Glutamatergic neuron (in vitro differentiated cells): ENCODE measurements at regions not wholly inside any gene's neighbourhood (a gene's known extent, or its start where the extent isn't known, plus 50 kb on each side); places are given as distances from the start of the nearest gene placed in this dataset.

Source experiments
- DNase-seq: peaks from one replicate; pipeline ENCODE4 v3.0.0; 2022
- H3K27ac Mint-ChIP-seq: one replicate; pipeline ENCODE4 v1.8.0; 2020; ENCODE audit warnings: mild to moderate bottlenecking, mixed read lengths, inconsistent platforms; ENCODE audit not compliant: unreplicated experiment
- H3K27me3 Mint-ChIP-seq: one replicate; pipeline ENCODE4 v1.8.0; 2020; ENCODE audit warnings: mild to moderate bottlenecking, moderate library complexity, mixed read lengths, inconsistent platforms; ENCODE audit not compliant: unreplicated experiment
- H3K36me3 Mint-ChIP-seq: one replicate; pipeline ENCODE4 v1.8.0; 2020; ENCODE audit warnings: mild to moderate bottlenecking, mixed read lengths, inconsistent platforms; ENCODE audit not compliant: unreplicated experiment
- H3K4me1 Mint-ChIP-seq: one replicate; pipeline ENCODE4 v1.8.0; 2020; ENCODE audit warnings: mild to moderate bottlenecking, low read depth, mixed read lengths, inconsistent platforms; ENCODE audit not compliant: unreplicated experiment
- H3K4me3 Mint-ChIP-seq: one replicate; pipeline ENCODE4 v1.8.0; 2020; ENCODE audit warnings: mild to moderate bottlenecking, mixed read lengths, inconsistent platforms; ENCODE audit not compliant: unreplicated experiment
- H3K9me3 Mint-ChIP-seq: one replicate; pipeline ENCODE4 v1.8.0; 2020; ENCODE audit warnings: mild to moderate bottlenecking, moderate library complexity, mixed read lengths, inconsistent platforms; ENCODE audit not compliant: unreplicated experiment
- CTCF ChIP-seq: fragments of 200-600 bp; sonication (generic); IDR thresholded peaks from one replicate; pipeline ENCODE4 v1.5.0; 2021; ENCODE audit not compliant: partially characterized antibody, unreplicated experiment

GRCh38 chr4:26039639-26040359, 125.8 kb downstream of the SMIM20 start:
- Mint-ChIP-seq H3K9me3 (peaks cover 8% of the 10 kb centered on the region), H3K27ac (peak overlapping the region; percentile 50), H3K36me3 (no peaks in the 10 kb centered on the region), H3K4me3 (no peak overlapping the region), H3K27me3 (peaks cover 3% of the 10 kb centered on the region), H3K4me1 (peaks cover 5% of the 10 kb centered on the region)
- no peak for TF ChIP-seq CTCF
- no peak for DNase-seq

GRCh38 chr4:26044524-26044923, 130.5 kb downstream of the SMIM20 start:
- DNase-seq, result no peak
- Mint-ChIP-seq H3K36me3 (no peaks in the 10 kb centered on the region), H3K4me1 (peaks cover 2% of the 10 kb centered on the region), H3K27ac (no peak overlapping the region), H3K27me3 (peaks cover 4% of the 10 kb centered on the region), H3K4me3 (no peak overlapping the region), H3K9me3 (peaks cover 1% of the 10 kb centered on the region)
- no peak for TF ChIP-seq CTCF

GRCh38 chr4:26044983-26045382, 131.0 kb downstream of the SMIM20 start:
- DNase-seq, result no peak
- Mint-ChIP-seq H3K27me3 (peaks cover 4% of the 10 kb centered on the region), H3K36me3 (no peaks in the 10 kb centered on the region), H3K27ac (peak overlapping the region; percentile 31), H3K4me1 (peaks cover 2% of the 10 kb centered on the region), H3K4me3 (no peak overlapping the region), H3K9me3 (no peaks in the 10 kb centered on the region)
- no peak for TF ChIP-seq CTCF

GRCh38 chr4:26047795-26048194, 133.8 kb downstream of the SMIM20 start:
- H3K4me3 Mint-ChIP-seq, result no peak overlapping the region

More at GRCh38 chr4:26047795-26048194, 133.8 kb downstream of the SMIM20 start:
- H3K27ac Mint-ChIP-seq, result no peak overlapping the region
- peaks cover under 1% of the 10 kb centered on the region for H3K4me1 Mint-ChIP-seq
- DNase-seq, result no peak
- no peaks in the 10 kb centered on the region for H3K36me3 Mint-ChIP-seq
- peaks cover 4% of the 10 kb centered on the region for H3K27me3 Mint-ChIP-seq
- H3K9me3 Mint-ChIP-seq, result no peaks in the 10 kb centered on the region
- no peak for TF ChIP-seq CTCF
